Testis (tissue), 2 donors: ENCODE measurements at regions not wholly inside any gene's neighbourhood (a gene's known extent, or its start where the extent isn't known, plus 50 kb on each side); places are given as distances from the start of the nearest gene placed in this dataset.

Experiments used
- POLR2A ChIP-seq: fragments of 450-650 bp; IDR thresholded peaks from one replicate; pipeline ENCODE4 v1.6.1; 2017; ENCODE audit warnings: antibody characterized with exemption, mild to moderate bottlenecking, moderate library complexity
- TF ChIP-seq, protein P1 (sequence below), 3 experiments: fragments of 450-650 bp in 2 of 3; fragments of 200-600 bp in 1 of 3; sonication (generic) in 1 of 3; IDR thresholded peaks; one replicate each; pipeline ENCODE4 v1.5.1; 2016 to 2019; ENCODE audit warnings: antibody characterized with exemption in 3 of 3, mild to moderate bottlenecking in 2 of 3, moderate library complexity in 1 of 3

DNA sequence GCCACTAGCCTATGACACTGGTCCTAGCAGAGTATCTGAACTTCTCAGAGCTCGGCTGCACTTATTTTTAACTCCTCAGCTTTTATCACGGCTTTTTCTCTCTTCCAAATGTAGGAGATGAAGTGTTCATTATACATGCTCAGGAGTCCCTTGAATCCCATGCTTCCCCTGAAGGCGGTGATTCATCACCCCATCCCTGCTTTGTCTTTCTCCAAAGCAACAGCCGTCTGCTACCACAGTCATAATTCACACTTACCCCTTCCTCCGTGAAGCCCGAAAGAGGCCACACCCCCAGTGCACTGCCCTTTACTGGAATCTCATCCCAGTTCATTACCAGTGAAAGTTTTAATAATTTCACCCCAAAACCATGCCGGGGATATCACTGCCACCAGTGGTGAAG is 301.5 kb upstream of the SHH start:
- no peak for TF ChIP-seq POLR2A
- TF ChIP-seq, protein P1, sequence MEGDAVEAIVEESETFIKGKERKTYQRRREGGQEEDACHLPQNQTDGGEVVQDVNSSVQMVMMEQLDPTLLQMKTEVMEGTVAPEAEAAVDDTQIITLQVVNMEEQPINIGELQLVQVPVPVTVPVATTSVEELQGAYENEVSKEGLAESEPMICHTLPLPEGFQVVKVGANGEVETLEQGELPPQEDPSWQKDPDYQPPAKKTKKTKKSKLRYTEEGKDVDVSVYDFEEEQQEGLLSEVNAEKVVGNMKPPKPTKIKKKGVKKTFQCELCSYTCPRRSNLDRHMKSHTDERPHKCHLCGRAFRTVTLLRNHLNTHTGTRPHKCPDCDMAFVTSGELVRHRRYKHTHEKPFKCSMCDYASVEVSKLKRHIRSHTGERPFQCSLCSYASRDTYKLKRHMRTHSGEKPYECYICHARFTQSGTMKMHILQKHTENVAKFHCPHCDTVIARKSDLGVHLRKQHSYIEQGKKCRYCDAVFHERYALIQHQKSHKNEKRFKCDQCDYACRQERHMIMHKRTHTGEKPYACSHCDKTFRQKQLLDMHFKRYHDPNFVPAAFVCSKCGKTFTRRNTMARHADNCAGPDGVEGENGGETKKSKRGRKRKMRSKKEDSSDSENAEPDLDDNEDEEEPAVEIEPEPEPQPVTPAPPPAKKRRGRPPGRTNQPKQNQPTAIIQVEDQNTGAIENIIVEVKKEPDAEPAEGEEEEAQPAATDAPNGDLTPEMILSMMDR (IDR thresholded peaks at IDR 0.05) = no peak
